ENCODE measurements at regions not wholly inside any gene's neighbourhood (a gene's known extent, or its start where the extent isn't known, plus 50 kb on each side); places are given as distances from the start of the nearest gene placed in this dataset.
A peak's percentile ranks its signal among the peaks of the same experiment; 100 is the strongest.

- no peak for DNase-seq
These were observed 106.8 kb upstream of the C1orf21 start for GRCh38 chr1:184279911-184280458.

- DNase-seq, result peak in 3 of 14 donors; percentile 5 to 54 (median 27)
These were observed 102.8 kb upstream of the C1orf21 start for GRCh38 chr1:184283999-184284398.

- no peak for DNase-seq
These were observed 101.9 kb upstream of the C1orf21 start for GRCh38 chr1:184284900-184285299.

GRCh38 chr1:184285401-184286087 is 101.3 kb upstream of the C1orf21 start:
- DNase-seq, result no peak

- no peak for DNase-seq
These were observed 99.8 kb upstream of the C1orf21 start for GRCh38 chr1:184287001-184287400.

- no peak for DNase-seq
These were observed 96.8 kb upstream of the C1orf21 start for GRCh38 chr1:184289825-184290550.

- DNase-seq, result no peak
These were observed 95.1 kb upstream of the C1orf21 start for GRCh38 chr1:184291701-184292100.

- DNase-seq, result no peak
These were observed 94.7 kb upstream of the C1orf21 start for GRCh38 chr1:184292101-184292500.

- no peak for DNase-seq
These were observed 92.7 kb upstream of the C1orf21 start for GRCh38 chr1:184294101-184294500.

- peak in 6 of 14 donors; percentile 2 to 96 (median 20) for DNase-seq
These were observed 90.2 kb upstream of the C1orf21 start for GRCh38 chr1:184296466-184297243.

- no peak for DNase-seq
These were observed 89.5 kb upstream of the C1orf21 start for GRCh38 chr1:184297244-184297750.

GRCh38 chr1:184298440-184299405 is 88.1 kb upstream of the C1orf21 start:
- peak in 4 of 14 donors; percentile 6 to 90 (median 26) for DNase-seq

GRCh38 chr1:184299406-184299790 is 87.4 kb upstream of the C1orf21 start:
- no peak for DNase-seq

- peak in 1 of 14 donors; percentile 45 for DNase-seq
These were observed 87.0 kb upstream of the C1orf21 start for GRCh38 chr1:184299796-184300195.

GRCh38 chr1:184300446-184300845 is 86.4 kb upstream of the C1orf21 start:
- DNase-seq, result no peak

GRCh38 chr1:184301227-184301626 is 85.6 kb upstream of the C1orf21 start:
- no peak for DNase-seq

GRCh38 chr1:184302346-184302745 is 84.5 kb upstream of the C1orf21 start:
- DNase-seq, result no peak

GRCh38 chr1:184310157-184310819 is 76.5 kb upstream of the C1orf21 start:
- no peak for DNase-seq

- DNase-seq, result no peak
These were observed 75.2 kb upstream of the C1orf21 start for GRCh38 chr1:184311580-184311979.

- DNase-seq, result no peak
These were observed 71.6 kb upstream of the C1orf21 start for GRCh38 chr1:184315254-184315653.

GRCh38 chr1:184319879-184320278 is 67.0 kb upstream of the C1orf21 start:
- no peak for DNase-seq
